ENCODE measurements at regions not wholly inside any gene's neighbourhood (a gene's known extent, or its start where the extent isn't known, plus 50 kb on each side); places are given as distances from the start of the nearest gene placed in this dataset.

DNA sequence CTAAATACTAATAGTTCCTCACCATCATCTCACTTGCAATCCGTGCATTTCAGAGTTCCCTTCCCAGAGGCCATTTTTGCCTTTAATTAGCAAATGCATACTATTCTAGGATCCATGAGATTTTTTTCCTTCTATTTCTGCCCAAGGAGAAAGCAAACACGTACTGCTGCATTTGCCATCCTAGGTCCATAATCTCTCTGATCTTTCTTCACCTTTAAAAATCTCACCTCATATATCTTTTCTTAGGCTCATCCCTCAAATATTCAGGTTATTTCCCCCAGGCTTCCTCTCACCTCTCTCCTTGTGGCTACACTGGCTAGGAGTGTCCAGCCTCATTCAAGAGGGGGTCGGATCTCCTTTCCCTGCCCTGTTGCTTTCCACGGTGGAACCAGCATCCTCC is 338.6 kb downstream of the SETD4 start:
- TF ChIP-seq MAFK (IDR thresholded peaks at IDR 0.05; ENCODE audit: partially characterized antibody): no peak
- TF ChIP-seq HOXA7 (CRISPR knock-in tag; IDR thresholded peaks at IDR 0.05): no peak
- no peak for TF ChIP-seq POLR2A (IDR thresholded peaks at IDR 0.05; ENCODE audit: low read length)
- TF ChIP-seq, protein P1, sequence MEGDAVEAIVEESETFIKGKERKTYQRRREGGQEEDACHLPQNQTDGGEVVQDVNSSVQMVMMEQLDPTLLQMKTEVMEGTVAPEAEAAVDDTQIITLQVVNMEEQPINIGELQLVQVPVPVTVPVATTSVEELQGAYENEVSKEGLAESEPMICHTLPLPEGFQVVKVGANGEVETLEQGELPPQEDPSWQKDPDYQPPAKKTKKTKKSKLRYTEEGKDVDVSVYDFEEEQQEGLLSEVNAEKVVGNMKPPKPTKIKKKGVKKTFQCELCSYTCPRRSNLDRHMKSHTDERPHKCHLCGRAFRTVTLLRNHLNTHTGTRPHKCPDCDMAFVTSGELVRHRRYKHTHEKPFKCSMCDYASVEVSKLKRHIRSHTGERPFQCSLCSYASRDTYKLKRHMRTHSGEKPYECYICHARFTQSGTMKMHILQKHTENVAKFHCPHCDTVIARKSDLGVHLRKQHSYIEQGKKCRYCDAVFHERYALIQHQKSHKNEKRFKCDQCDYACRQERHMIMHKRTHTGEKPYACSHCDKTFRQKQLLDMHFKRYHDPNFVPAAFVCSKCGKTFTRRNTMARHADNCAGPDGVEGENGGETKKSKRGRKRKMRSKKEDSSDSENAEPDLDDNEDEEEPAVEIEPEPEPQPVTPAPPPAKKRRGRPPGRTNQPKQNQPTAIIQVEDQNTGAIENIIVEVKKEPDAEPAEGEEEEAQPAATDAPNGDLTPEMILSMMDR (IDR thresholded peaks at IDR 0.05): no peak
- TF ChIP-seq, protein P2, sequence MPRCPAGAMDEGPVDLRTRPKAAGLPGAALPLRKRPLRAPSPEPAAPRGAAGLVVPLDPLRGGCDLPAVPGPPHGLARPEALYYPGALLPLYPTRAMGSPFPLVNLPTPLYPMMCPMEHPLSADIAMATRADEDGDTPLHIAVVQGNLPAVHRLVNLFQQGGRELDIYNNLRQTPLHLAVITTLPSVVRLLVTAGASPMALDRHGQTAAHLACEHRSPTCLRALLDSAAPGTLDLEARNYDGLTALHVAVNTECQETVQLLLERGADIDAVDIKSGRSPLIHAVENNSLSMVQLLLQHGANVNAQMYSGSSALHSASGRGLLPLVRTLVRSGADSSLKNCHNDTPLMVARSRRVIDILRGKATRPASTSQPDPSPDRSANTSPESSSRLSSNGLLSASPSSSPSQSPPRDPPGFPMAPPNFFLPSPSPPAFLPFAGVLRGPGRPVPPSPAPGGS (IDR thresholded peaks at IDR 0.05): no peak

Measured in A549 (cell line).